IPS-15b (cell line): ENCODE measurements at regions not wholly inside any gene's neighbourhood (a gene's known extent, or its start where the extent isn't known, plus 50 kb on each side); places are given as distances from the start of the nearest gene placed in this dataset.

Experiments used
- H3K27me3 ChIP-seq: one replicate; pipeline ENCODE4 v1.6.1; 2013; ENCODE audit warnings: low read length; ENCODE audit not compliant: control insufficient read depth, insufficient read depth
- H3K36me3 ChIP-seq: one replicate; pipeline ENCODE4 v1.6.1; 2013; ENCODE audit warnings: low read length; ENCODE audit not compliant: control insufficient read depth, insufficient read depth
- H3K4me1 ChIP-seq: one replicate; pipeline ENCODE4 v1.6.1; 2013; ENCODE audit warnings: mild to moderate bottlenecking, low read length; ENCODE audit not compliant: control insufficient read depth, insufficient read depth
- H3K4me3 ChIP-seq: one replicate; pipeline ENCODE4 v1.5.1; 2013; ENCODE audit warnings: low read depth, low read length
- H3K9ac ChIP-seq: one replicate; pipeline ENCODE4 v1.6.1; 2013; ENCODE audit warnings: low read depth, mild to moderate bottlenecking, low read length
- H3K9me3 ChIP-seq: one replicate; pipeline ENCODE4 v1.6.1; 2013; ENCODE audit warnings: mild to moderate bottlenecking, low read length; ENCODE audit not compliant: control insufficient read depth, insufficient read depth

DNA sequence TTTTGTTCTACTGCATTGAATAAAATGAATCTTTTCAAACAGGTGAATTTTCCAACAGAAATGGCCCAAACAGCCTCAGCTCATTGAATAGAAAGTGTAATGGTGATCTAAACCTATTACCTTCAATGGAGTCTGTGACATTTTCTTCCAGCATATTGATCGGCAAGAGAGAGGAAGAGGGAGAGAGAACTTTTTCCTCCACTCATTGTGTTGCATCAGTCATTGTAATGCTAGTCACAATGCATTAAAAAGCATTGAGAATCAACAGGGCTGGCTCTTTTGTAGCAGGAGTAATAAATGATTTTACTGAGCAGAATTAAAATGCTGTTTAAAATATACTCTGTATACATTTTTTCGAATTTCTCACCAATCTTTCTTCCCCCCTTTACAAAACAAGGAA lies 1794.5 kb upstream of the CELF4 start:
- no peaks in the 10 kb centered on the region for H3K36me3 ChIP-seq
- H3K4me3 ChIP-seq, result no peak overlapping the region
- no peaks in the 10 kb centered on the region for H3K9me3 ChIP-seq
- no peaks in the 10 kb centered on the region for H3K27me3 ChIP-seq
- H3K4me1 ChIP-seq, result peaks cover 13% of the 10 kb centered on the region
- H3K9ac ChIP-seq, result peak overlapping the region; percentile 2

DNA sequence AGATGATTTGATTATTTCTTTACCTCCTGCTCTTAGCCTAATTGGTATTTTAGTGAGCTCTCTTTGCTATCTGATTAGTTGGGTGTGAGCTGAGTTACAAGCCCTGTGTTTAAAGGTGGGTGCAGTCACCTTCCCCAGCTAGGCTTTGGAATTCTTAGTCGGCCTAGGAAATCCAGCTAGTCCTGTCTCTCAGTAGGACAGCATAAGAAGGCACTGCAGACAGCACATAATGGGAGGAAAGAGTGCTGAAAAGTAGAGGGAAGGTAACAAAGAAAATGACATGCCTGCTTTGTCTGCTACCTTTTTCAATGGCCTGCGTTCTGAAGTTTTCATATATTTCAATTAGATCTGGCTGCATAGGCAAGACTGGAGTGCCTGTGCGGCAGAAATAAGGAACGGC lies 1794.0 kb upstream of the CELF4 start:
- no peaks in the 10 kb centered on the region for H3K36me3 ChIP-seq
- H3K27me3 ChIP-seq, result no peaks in the 10 kb centered on the region
- H3K4me3 ChIP-seq, result no peak overlapping the region
- no peak overlapping the region for H3K9ac ChIP-seq
- H3K9me3 ChIP-seq, result no peaks in the 10 kb centered on the region
- peaks cover 13% of the 10 kb centered on the region for H3K4me1 ChIP-seq

DNA sequence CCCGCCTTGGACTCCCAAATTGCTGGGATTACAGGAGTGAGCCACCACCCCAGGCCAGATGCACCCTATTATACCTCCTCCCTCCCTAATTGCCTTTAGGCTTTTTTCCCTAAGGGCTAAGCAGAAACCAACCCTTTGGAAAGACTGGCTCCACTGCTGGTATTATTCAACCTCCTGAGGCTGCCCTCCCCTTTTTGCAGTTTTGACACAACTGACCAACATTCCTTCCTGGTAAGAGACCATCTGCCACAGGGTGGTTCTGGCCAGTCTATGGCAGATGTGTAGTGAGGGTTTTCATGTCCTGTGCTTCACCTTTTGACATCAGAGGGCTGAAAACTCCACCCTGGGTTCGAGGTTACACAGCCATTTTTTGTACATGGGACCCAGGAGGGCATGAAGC lies 1785.3 kb upstream of the CELF4 start:
- H3K9me3 ChIP-seq, result no peaks in the 10 kb centered on the region
- no peaks in the 10 kb centered on the region for H3K27me3 ChIP-seq
- H3K4me1 ChIP-seq, result no peaks in the 10 kb centered on the region
- H3K36me3 ChIP-seq, result no peaks in the 10 kb centered on the region
- H3K4me3 ChIP-seq, result no peak overlapping the region
- no peak overlapping the region for H3K9ac ChIP-seq

DNA sequence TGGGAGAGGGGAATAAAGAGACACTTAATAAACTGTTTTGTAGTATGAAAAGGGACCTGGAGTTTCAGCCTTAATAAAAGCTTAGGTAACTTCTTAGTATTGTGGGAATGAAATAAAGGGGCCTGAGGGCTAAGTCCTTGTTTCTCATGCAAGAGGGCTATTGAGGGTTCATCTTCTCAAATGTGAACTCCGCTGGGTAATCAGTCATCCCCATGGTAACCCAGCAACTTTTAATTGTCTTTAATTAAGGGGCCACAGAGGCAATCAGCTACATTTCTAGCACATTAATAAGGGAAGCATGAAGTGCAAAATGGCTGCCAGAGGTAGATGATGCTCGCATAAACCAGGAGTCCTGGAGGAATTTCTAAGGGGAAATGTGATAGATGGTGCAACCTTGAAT lies 1784.2 kb upstream of the CELF4 start:
- Histone ChIP-seq H3K27me3 (no peaks in the 10 kb centered on the region), H3K36me3 (no peaks in the 10 kb centered on the region), H3K4me1 (no peaks in the 10 kb centered on the region), H3K4me3 (no peak overlapping the region), H3K9me3 (no peaks in the 10 kb centered on the region), H3K9ac (no peak overlapping the region)

DNA sequence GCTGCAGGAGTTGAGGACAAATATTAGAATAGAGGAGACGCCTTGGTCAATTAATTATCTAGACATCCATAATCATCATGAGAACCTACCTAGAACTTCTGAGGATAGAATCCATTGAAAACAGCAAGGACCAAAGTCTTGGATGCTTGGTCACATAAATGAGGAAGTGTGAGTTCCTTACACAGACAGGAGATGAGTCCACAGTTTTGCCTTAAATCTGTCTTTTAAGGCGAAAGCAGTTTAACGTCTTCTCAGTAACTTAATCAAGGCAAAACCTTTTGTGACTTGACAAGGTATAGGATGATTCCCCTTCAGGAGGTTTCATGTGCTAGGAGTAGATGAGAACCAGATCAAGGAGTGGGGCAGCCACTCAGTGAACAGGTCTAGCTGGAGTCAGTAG lies 1783.2 kb upstream of the CELF4 start:
- Histone ChIP-seq H3K36me3 (no peaks in the 10 kb centered on the region), H3K27me3 (no peaks in the 10 kb centered on the region), H3K4me1 (no peaks in the 10 kb centered on the region), H3K4me3 (no peak overlapping the region), H3K9ac (no peak overlapping the region), H3K9me3 (no peaks in the 10 kb centered on the region)

DNA sequence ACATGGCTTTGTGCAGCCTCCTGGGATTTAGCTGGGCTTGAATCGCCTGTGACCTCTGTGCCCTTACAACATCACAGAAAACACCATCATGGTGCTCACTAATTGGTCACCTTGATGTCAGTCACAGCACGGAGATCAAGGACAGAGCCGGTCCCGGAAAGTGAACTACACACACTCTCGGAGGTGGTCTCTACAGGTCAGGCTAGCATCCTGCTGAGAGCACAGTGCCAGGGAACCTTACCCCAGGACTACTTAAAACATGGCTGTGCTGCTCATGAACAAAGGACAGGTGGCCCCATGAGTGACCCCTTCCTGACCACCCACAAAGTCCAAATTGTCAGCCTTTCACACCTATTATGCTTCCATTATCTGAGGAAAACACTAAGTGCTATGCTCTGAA lies 1782.1 kb upstream of the CELF4 start:
- Histone ChIP-seq H3K36me3 (no peaks in the 10 kb centered on the region), H3K27me3 (no peaks in the 10 kb centered on the region), H3K9ac (no peak overlapping the region), H3K4me3 (no peak overlapping the region), H3K4me1 (no peaks in the 10 kb centered on the region), H3K9me3 (no peaks in the 10 kb centered on the region)

DNA sequence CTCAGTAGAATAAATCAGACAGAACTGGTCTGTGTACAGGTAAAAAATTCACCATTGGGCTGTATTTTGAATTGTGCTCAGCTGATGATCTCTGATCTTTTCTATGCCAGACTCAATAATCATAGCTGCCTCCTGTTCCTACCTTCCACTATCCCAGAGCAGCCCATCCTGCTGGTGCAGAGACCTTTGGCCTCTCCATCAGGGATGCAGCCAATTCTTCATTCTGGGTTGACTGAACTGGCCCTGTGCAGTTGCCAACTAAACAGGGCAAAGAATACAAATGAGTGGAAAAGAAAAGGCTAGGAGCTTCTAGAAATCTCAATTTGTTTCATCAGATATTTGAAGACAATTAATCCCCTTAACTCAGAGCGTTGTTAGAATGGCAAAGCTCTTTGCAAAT lies 1781.3 kb upstream of the CELF4 start:
- no peaks in the 10 kb centered on the region for H3K4me1 ChIP-seq
- no peaks in the 10 kb centered on the region for H3K36me3 ChIP-seq
- no peak overlapping the region for H3K4me3 ChIP-seq
- no peaks in the 10 kb centered on the region for H3K27me3 ChIP-seq
- H3K9me3 ChIP-seq, result no peaks in the 10 kb centered on the region
- H3K9ac ChIP-seq, result no peak overlapping the region

DNA sequence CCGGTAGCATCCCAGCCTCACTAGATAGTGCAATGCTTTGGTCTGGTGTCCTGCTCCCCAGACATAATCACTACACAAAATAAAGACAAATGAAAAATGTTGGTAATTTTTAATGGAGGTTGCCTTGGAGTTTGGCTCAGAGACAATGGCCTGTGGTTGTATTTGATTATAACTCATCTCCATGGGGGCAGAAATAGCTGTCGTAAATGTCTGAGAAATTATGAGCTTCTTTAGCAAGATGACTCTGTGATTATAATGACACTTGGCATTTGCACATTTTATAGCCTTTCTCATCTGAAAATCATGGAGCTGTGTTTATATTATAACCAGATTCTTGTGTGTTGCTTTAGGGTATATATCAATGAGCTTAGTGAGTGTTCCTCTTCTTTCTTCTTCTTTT lies 1779.7 kb upstream of the CELF4 start:
- no peaks in the 10 kb centered on the region for H3K4me1 ChIP-seq
- H3K9me3 ChIP-seq, result no peaks in the 10 kb centered on the region
- no peak overlapping the region for H3K4me3 ChIP-seq

DNA sequence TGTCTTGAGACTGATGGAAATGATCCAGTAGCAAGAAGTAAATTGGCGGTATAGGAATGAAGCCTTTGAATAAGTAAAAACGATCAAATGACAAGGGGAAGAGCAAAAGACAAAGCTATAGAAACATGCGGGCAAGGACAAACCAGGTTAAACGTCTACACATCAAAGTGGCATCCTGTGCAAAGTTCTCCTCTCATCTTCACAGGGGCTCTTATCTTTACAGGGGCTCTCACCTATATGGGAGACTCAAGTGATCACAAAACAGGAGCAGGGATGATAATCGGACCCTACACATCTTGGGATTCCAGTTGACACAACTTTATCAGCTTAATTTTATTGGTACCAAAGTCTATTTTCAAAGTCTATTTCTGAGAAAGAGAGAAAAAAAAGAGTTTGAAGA lies 1778.9 kb upstream of the CELF4 start:
- no peaks in the 10 kb centered on the region for H3K27me3 ChIP-seq
- H3K9me3 ChIP-seq, result no peaks in the 10 kb centered on the region
- H3K4me1 ChIP-seq, result no peaks in the 10 kb centered on the region
- H3K36me3 ChIP-seq, result no peaks in the 10 kb centered on the region
- no peak overlapping the region for H3K4me3 ChIP-seq
- H3K9ac ChIP-seq, result no peak overlapping the region

More for the DNA sequence above, 1779.7 kb upstream of the CELF4 start:
- Histone ChIP-seq H3K9ac (no peak overlapping the region), H3K27me3 (no peaks in the 10 kb centered on the region), H3K36me3 (no peaks in the 10 kb centered on the region)

DNA sequence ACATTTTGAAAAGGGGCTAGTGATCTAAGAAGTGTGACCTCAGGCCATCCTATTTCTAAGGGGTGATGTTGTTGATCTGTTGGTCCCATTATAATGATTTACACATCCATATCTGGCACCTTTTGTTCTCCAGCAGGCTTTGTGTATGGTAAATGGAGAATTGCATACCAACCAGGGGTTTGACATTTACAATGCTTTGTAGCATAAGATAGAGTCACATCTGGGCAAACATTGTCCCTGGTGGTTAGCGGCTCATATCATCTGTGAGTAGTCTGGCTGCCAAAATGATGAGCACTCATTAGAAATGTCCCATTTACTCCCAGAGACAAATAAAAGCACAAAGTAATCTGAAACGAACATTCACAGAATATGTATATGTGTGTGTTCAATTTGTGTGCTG lies 1775.5 kb upstream of the CELF4 start:
- H3K27me3 ChIP-seq, result no peaks in the 10 kb centered on the region
- H3K36me3 ChIP-seq, result no peaks in the 10 kb centered on the region
- no peak overlapping the region for H3K9ac ChIP-seq
- no peaks in the 10 kb centered on the region for H3K4me1 ChIP-seq
- H3K9me3 ChIP-seq, result no peaks in the 10 kb centered on the region
- H3K4me3 ChIP-seq, result no peak overlapping the region

DNA sequence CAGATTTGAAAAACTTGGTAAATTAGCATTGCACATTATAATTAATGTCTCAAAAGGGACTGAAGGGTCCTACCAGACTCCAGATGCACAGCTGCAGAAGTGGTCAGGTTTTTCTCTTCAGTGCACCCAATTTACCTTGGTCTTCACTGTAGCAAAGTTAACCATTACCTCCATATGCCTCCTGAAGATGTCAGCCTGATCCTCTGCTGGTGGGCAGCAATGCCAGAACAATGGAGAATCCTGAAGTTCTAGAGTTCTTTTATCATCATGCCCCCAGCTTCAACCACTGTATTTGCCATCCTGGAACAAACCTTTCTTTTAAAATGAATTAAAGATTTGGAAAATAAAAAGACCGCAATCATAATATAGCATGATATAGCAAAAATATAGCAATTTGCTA lies 1774.8 kb upstream of the CELF4 start:
- Histone ChIP-seq H3K36me3 (no peaks in the 10 kb centered on the region), H3K4me3 (no peak overlapping the region), H3K9me3 (no peaks in the 10 kb centered on the region), H3K9ac (no peak overlapping the region), H3K27me3 (no peaks in the 10 kb centered on the region), H3K4me1 (no peaks in the 10 kb centered on the region)

DNA sequence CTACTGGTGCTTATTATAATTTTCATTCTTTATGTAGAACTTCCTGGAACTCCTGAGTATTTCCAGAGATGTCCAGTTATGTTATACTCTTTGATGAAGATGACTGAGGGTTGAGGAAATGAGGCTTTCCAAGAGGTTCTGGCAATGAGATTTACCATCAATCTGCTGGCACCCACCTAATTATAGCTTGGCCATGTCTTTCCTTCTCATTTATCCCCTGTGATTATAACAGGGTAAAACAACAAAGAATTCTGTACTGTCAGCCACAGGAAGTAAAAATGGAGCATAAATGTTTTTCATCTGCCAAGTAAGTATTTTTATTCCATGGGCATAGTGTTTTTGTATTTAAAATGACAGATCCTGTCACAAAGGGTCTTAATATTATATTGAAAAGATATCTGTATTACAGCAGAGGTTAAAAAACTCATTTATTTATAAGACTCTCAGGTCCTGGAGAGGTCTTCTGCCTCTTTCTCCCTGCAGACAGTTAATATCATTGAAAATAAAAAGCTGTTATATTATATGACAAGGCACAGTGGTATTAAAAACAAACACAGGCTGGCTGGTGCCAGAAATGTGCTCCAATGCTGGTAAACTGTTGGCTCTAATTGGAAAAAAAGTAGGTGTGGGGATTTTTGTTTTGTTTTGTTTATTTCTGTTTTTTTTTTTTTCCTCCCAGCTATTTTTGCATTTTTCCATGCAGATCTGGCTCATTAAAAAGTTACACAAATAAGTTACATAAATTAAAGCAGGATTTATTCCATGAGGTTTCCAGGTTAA lies 1764.1 kb upstream of the CELF4 start:
- Histone ChIP-seq H3K27me3 (no peaks in the 10 kb centered on the region), H3K4me3 (no peak overlapping the region), H3K4me1 (no peaks in the 10 kb centered on the region), H3K9ac (no peak overlapping the region), H3K9me3 (no peaks in the 10 kb centered on the region), H3K36me3 (no peaks in the 10 kb centered on the region)
